KBM-7 (cell line): ENCODE measurements at regions not wholly inside any gene's neighbourhood (a gene's known extent, or its start where the extent isn't known, plus 50 kb on each side); places are given as distances from the start of the nearest gene placed in this dataset.
"Not testable (repeated sequence)": the region's sequence is repeated elsewhere in the genome, so short reads cannot be mapped to it uniquely, and the experiment has no call there.

Source experiments
- DNase-seq: peaks from one replicate; pipeline ENCODE4 v3.0.0-alpha.2; 2015
- in situ Hi-C: fragments of 300-500 bp; cut with MboI; formaldehyde crosslinking; loops from 2 replicates; pipeline ENCODE4 v1.14.3; 2020; ENCODE audit warnings: low sequenced_read_pairs, low pct_unique_long_range_greater_than_20kb, mixed read lengths

GRCh38 chr1:10865518-10866320, 69.3 kb upstream of the CASZ1 start:
- no peak for DNase-seq
- in situ Hi-C loops, result loop anchor here (25.0 kb wide), 1 partner anchor 353 kb away; no protein-coding TSS in a partner anchor

DNA sequence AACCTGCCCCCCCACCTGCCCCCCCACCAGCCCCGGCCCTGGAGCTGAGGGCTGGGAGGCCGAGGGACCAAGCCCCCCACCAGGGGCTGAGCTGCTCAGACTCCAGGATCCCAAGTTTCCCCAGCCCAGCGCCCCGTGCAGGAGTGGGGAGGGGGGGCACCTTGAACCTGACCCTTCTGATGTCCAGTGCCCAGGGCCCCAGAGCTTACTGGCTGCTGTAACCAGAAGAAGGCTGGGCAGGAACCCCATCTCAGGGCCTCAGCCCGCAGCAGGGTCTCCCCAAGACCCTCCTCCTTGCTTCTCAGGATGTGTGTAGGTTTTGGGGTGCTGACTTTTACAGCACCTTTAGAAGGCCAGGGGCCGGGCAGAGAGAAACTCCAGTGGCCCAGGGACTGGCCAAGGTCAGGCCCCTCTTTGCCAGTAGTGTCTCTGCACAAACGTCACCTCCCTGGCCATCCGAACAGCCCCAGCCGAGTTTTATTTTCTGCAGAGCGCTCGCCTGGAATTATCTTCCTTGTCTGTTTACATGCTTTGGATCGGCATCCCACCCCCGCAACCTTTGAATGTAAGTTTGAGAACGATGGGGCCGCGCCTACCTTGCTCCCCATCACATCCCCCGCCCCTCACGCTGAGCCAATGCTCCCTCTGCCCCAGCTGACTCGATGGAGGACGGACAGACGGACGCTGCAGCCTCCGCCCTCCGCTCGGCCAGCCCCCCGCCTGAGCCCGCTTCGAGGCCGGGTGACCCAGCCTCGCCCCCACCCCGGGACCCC, 70.1 kb upstream of the CASZ1 start:
- in situ Hi-C loops, result loop anchor here (25.0 kb wide), 1 partner anchor 354 kb away; no protein-coding TSS in a partner anchor
- DNase-seq, result peak; percentile 20

DNA sequence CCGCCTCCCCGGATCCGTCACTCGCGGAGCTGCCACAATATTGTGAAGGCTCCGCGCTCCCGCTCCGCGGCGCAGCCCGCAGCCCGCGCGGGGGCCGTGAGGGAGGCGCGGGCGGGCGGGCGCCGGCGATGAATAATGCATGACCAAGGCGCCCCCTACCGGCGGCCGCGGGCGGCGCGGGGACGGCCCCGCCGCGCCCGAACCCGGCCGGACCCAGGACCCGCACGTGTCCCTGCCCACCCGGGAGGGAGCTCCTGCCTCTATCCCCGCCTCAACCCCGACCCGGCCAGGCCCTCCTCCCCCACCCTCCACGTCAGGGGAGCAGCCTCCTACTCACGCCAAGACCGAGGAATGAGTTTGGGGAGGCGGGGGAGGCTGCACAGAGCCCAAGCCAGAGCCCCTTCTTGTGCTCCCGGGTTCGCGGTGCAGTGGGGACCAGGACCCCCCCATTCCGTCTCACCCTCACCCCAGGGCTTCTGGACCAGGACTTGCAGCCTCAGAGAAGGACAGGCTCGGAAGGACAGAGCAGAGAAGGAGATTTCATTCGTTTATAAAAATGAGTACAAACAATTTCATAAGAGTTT, 70.8 kb upstream of the CASZ1 start:
- in situ Hi-C loops, result loop anchor here (25.0 kb wide), 1 partner anchor 355 kb away; no protein-coding TSS in a partner anchor
- peak; percentile 68 for DNase-seq

DNA sequence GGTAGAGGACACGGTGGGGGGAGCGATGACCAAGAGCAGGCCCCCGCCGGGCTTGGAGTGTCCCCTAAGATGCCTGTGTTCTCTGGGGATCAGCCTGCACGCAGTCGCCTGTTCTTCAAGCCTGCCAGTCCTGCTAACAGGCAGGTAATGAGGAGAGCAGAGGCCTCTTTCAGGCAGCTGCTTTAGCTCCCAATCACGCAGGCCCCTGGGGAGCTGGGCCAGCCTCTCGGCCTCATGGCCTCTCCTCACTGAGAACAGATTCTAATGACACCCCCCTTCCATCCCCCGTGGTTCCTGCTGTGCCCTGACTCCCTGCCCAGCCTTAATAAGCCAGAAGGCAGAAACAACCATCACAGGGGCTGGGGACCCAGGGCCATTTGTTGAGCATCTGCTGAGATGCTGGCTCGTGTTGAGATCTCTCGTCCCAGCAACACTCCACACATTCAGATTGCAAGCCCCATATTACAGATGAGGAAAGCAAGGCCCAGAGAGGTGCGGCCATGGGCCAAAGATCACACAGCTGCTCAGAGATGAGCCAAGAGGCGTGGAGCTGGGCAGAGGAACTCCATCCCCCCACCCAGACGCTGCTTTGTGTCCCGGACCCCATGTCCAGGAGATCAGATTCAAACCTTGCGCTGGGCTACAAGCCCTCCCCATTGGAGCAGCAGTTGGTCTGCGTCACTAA, 71.6 kb upstream of the CASZ1 start:
- in situ Hi-C loops, result loop anchor here (25.0 kb wide), 1 partner anchor 356 kb away; no protein-coding TSS in a partner anchor
- DNase-seq, result no peak

GRCh38 chr1:10868599-10868965, 72.1 kb upstream of the CASZ1 start:
- in situ Hi-C loops, result loop anchor here (25.0 kb wide), 1 partner anchor 356 kb away; no protein-coding TSS in a partner anchor
- no peak for DNase-seq

DNA sequence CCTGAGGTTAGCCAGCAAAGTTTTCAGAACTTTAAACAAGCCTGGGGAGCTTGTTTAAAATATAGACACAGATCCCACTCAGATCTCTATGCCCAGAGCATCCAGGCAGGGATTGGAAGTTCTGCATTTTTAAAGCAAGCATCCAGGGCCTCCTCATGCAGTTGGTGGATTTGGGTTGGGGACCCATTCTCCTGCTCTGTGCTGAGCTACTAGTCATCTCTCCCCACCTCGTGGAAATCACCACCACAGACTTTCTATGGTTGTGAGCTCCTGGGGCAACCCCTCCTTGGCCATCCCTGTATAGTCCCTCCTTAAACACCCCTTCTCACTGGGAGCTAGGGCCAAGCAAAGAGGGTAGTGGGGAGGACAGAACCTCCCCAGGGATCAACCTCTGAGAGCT, 73.5 kb upstream of the CASZ1 start:
- no peak for DNase-seq
- in situ Hi-C loops, result loop anchor here (25.0 kb wide), 1 partner anchor 358 kb away; no protein-coding TSS in a partner anchor

GRCh38 chr1:10870493-10871096, 74.1 kb upstream of the CASZ1 start:
- in situ Hi-C loops, result loop anchor here (25.0 kb wide), 1 partner anchor 358 kb away; no protein-coding TSS in a partner anchor

DNA sequence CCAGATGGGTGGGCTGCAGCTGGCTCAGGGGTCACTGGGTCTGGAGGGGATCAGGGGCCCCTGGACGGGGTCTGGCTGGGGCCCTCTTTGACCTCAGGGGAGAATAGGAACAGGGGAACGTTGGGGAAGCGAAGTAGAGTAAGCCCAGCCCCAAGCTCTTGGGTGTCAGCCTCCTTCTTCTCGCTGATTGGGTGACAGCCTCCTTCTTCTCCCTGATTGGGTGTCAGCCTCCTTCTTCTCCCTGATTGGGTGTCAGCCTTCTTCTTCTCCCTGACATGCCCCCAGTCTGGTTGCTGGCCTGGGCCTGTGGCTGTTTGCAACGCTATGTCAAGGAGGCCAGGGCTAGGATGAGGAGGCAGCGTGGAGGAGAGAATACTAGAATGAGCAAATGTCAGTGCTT, 76.7 kb upstream of the CASZ1 start:
- in situ Hi-C loops, result loop anchor here (25.0 kb wide), 1 partner anchor 361 kb away; no protein-coding TSS in a partner anchor
- DNase-seq, result no peak

More at GRCh38 chr1:10870493-10871096, 74.1 kb upstream of the CASZ1 start:
- no peak for DNase-seq

DNA sequence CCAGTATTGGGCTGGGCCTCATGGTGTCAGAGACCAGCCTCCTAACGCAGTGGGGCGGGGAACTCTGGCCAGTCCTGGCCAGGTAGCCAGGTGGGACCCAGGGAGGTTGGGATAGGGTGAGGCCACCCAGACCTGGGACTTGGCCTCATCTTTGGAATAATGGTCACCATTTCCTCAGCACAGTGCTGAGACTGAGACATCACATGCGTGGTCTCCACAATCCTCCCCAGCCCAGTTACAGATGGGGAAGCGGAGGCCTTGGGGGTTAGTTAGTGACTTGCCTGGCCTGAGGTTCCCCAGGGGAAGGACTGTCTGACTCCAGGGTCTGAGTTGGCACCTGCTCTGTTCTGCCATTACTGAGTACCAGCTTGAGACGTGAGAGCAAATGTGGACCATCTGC, 77.9 kb upstream of the CASZ1 start:
- no peak for DNase-seq
- in situ Hi-C loops, result loop anchor here (25.0 kb wide), 1 partner anchor 362 kb away; no protein-coding TSS in a partner anchor

- no peak for DNase-seq
- in situ Hi-C loops, result no loop called here
Measured at GRCh38 chr1:10877894-10878293, 81.4 kb upstream of the CASZ1 start.

GRCh38 chr1:10878469-10878868, 82.0 kb upstream of the CASZ1 start:
- in situ Hi-C loops, result no loop called here

GRCh38 chr1:10880063-10880462, 83.6 kb upstream of the CASZ1 start:
- in situ Hi-C loops, result no loop called here
- no peak for DNase-seq

More at GRCh38 chr1:10878469-10878868, 82.0 kb upstream of the CASZ1 start:
- DNase-seq, result no peak

DNA sequence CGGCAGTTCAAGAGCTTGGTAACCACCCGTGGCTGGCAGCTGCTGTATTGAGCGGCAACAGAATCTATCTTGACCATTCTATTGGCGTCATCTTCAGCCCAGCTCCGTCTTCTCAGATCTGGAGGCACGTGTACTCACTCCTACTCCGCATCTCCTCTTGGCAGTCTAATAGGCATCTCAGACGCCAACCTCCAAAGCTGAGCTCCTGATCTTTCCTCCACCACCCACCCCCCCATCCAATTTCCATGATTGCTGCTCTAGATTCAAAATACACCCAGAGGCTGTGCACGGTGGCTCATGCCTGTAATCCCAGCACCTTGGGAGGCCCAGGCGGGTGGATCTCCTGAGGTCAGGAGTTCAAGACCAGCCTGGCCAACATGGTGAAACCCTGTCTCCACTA, 84.6 kb upstream of the CASZ1 start:
- in situ Hi-C loops, result no loop called here
- DNase-seq, result no peak

DNA sequence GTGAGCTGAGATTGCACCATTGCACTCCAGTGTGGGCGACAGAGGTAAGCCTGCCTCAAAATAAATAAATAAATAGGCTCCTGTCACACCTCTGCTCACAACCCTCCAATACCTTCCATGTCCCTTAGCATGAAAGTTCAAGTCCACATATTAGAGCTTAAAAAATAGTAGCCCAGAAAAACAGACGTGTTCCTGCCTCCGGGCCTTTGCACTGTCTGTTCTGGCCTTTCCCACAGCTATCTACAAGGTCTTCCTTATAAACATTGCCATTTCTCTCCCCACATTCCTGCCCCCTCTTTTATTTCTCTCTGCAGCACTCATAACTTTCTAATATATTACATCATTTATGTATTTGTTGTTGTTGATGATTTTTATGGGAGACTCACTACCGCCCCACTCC, 85.6 kb upstream of the CASZ1 start:
- no peak for DNase-seq
- in situ Hi-C loops, result no loop called here

GRCh38 chr1:10887032-10887431, 90.6 kb upstream of the CASZ1 start:
- in situ Hi-C loops, DNase-seq: not testable (repeated sequence)

DNA sequence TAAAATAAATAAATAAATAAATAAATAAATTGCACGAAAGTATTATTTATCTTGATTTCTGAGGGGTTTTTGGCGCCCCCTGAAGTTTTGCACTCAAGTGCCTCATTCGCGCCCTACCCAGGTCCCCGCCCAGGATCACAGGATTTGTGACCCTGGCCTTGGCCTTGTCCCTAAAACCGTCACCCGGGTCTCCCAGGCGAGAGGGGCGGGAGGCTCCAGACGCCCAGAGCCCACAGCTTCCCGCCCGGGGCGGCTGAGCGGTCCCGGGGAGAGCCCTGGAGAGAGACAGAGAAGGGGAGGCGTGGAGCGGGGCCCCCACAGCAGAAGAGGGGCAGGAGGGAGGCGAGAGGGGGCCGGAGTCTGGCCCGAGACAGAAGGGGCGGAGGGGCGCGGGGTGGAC, 91.8 kb upstream of the CASZ1 start:
- no peak for DNase-seq
- in situ Hi-C loops, result no loop called here

DNA sequence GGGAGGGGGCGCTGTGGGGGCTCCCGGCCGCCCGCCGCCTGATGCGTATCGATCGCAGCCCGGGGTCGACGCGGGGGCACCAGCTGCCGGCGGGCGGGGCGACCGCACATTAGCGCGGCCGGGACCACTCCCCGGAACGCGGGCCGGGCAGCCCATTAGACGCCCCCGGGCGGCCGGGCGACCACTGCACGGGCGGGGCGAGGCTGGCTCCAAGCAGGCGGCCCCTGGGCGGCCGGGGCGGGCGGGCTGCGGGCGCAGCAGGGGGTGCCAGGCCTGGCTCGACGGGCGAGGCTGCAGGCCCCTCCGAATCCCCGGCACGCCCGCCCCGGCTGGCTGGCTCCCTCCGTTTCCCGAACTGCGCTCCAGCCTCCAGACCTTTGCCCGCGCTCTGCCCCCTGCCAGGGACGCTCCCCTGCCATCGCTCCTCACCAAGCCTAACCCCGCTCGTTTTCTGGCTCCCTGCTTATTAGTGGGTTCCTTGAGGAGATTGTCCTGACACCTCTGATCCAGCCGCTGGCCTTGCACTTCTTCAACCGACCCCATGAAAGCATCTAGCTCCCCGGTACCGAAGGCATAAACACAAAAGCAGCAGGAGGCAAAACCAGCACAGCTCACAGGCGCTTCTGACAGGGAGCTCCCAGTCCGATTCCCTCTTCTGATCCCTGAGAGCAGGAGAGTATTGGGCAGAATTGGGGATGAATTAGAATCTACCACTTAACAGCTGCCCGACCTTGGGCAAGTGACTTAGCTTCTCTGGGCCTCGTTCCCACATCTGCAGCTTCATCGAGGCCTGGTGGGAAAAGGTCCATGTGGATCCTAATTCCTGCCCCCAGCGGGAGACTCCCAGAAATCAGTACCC, 92.6 kb upstream of the CASZ1 start:
- no peak for DNase-seq
- in situ Hi-C loops, result no loop called here
